Spleen (tissue), 7 donors: ENCODE measurements at regions not wholly inside any gene's neighbourhood (a gene's known extent, or its start where the extent isn't known, plus 50 kb on each side); places are given as distances from the start of the nearest gene placed in this dataset.

ENCODE experiments used
- POLR2A ChIP-seq, 3 donors: fragments of 450-650 bp; IDR thresholded peaks; one replicate each; pipeline ENCODE4 v1.5.1; 2017; ENCODE audit warnings: antibody characterized with exemption in 3 of 3, mild to moderate bottlenecking in 1 of 3
- TF ChIP-seq, protein P1 (sequence below), 11 experiments: fragments of 200-600 bp in 7 of 11; fragments of 450-650 bp in 4 of 11; sonication (generic) in 4 of 11; IDR thresholded peaks in 8 of 11; conservative IDR thresholded peaks in 3 of 11; 1 replicate in 7 of 11; 2 replicates in 4 of 11; pipeline versions ENCODE4 v1.4.0 to v1.8.0; 2016 to 2021; ENCODE audit warnings: antibody characterized with exemption in 11 of 11, inconsistent platforms in 4 of 11, mild to moderate bottlenecking in 1 of 11
- donor health status: DM: no; HTN: no; CAD: no; lungs with moderate emphysema.
- donor health status: DM: no; HTN: no; CAD: no.
- donor health status: DM: no; HTN: no; CAD: no.

DNA sequence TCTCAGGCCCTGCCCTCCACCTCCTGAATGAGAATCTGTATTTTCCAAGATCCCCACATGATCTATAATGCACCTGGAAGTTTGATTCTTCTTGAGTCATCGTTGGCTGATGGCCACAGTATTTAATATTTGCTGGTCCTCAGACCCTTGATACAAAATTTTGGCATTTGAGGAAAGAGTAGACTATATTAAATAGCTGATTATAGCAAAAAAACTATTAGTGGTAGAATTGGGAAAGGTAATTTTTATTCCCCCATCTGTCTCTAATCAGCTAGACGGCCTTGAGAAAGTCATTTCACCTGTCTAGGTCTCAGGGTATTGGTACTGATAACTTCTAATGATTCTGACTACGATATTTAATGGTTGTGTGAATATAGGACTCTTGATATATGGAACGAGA is 176.8 kb downstream of the BMP2 start:
- TF ChIP-seq, protein P1, sequence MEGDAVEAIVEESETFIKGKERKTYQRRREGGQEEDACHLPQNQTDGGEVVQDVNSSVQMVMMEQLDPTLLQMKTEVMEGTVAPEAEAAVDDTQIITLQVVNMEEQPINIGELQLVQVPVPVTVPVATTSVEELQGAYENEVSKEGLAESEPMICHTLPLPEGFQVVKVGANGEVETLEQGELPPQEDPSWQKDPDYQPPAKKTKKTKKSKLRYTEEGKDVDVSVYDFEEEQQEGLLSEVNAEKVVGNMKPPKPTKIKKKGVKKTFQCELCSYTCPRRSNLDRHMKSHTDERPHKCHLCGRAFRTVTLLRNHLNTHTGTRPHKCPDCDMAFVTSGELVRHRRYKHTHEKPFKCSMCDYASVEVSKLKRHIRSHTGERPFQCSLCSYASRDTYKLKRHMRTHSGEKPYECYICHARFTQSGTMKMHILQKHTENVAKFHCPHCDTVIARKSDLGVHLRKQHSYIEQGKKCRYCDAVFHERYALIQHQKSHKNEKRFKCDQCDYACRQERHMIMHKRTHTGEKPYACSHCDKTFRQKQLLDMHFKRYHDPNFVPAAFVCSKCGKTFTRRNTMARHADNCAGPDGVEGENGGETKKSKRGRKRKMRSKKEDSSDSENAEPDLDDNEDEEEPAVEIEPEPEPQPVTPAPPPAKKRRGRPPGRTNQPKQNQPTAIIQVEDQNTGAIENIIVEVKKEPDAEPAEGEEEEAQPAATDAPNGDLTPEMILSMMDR (IDR thresholded peaks at IDR 0.05 in 8 of 11, conservative IDR thresholded peaks at IDR 0.05 in 3 of 11): no peak
- TF ChIP-seq POLR2A (IDR thresholded peaks at IDR 0.05): no peak
